Hematopoietic multipotent progenitor cell treated with erythropoietin and hydrocortisone succinate and interleukin-3 and kit ligand, for 6 days (in vitro differentiated cells): ENCODE measurements at regions not wholly inside any gene's neighbourhood (a gene's known extent, or its start where the extent isn't known, plus 50 kb on each side); places are given as distances from the start of the nearest gene placed in this dataset.
A peak's percentile ranks its signal among the peaks of the same experiment; 100 is the strongest.

ENCODE experiments used
- DNase-seq: peaks from one replicate; pipeline ENCODE4 v3.0.0-alpha.2; 2015

GRCh38 chr10:59595593-59595992, 114.1 kb downstream of the SLC16A9 start:
- DNase-seq = no peak

DNA sequence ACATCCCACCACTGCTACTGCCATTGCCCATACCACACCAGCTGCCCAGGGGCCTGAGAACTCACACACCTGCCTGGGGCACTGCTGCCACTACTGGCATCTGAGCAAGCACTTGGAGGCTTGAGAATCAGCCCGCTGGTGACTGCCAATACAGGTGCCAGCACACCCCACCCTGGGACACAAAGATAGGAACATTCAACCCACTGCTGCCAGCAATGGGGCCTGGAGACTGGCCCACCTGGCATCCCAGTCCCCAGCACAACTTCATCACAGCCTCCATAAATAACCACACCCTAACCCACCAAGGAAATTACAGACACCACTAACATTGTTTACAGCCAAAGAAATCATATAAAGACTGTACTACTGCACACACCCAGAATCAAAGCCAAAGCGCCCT, 115.9 kb downstream of the SLC16A9 start:
- no peak for DNase-seq

DNA sequence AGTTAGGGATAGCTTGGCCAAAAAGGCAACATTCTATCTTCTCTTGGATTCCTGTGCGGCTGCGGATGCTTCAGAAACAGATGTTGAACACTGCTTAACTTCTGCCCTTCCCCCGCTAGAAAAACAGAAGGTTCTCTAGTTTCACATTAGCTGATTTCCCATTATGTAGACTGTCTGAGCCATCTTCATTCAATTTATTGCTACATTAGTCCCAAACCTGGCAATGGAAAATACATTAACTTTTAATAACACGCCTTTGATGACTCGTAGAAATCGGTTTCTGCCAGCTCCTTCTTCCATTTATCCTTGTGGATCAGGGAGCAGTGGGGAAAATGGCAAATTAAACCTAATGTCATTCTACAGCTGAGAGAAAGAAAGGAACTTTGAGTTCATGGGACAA, 119.9 kb downstream of the SLC16A9 start:
- DNase-seq = no peak

- DNase-seq = no peak
These were observed 120.9 kb downstream of the SLC16A9 start for GRCh38 chr10:59588791-59589190.

- no peak for DNase-seq
These were observed 121.9 kb downstream of the SLC16A9 start for GRCh38 chr10:59587756-59588140.

DNA sequence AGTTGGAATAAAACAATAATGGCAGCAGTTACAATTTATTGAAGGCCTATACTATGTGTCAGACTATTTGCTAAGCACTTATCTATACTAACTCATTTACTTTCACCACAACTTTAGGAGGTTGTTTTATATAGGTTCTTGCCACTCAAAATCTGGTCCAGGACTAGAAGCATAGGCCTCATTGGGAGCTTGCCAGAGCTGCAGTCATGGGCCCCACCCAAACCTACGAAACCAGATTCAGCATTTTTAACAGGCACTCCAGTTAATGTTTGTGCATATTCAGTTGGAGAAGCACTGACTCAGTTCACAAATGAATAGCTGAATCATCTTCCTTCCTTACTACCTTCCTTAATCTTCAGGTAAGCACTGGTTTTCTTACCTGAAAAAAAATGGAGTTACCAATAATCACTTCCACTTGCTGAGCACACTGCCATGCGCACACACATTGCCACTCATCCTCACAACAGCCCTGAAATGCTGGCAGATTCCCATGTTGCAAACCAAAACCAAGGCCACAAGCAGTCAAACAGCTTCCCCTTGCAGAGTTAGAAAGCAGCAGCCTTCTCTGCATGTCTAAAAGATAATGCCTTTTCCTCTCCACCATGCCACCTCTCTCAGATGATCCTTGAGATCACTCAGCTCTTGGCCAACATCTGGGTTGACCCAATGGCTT, 122.4 kb downstream of the SLC16A9 start:
- no peak for DNase-seq

- no peak for DNase-seq
These were observed 123.2 kb downstream of the SLC16A9 start for GRCh38 chr10:59586407-59586891.

DNA sequence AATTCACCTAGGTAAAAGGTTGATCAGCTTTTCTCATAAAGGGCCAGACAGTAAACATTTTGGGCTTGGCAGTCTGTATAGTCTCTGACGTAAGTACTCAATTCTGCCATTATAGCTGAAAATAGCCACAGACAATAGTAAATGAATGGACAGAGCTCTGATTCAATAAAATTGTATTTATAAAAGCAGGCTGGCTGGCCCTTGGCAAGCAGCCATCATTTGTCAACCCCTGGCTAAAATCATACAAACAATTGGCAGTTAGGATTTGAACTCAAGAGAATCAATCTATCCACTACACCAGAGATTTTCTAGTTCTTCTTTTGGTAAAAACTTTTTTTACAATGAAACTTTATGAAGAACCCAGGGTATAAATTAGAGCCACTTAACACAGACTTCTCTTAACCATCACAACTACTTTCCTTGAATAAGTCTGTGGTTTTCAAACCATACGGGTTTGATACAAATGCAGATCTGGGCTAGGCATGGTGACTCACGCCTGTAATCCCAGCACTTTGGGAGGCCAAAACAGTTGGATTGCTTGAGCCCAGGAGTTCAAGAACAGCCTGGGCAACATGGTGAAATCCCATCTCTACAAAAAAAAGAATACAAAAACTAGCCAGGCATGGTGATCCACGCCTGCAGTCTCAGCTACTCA, 124.5 kb downstream of the SLC16A9 start:
- DNase-seq = no peak

- DNase-seq = no peak
These were observed 126.9 kb downstream of the SLC16A9 start for GRCh38 chr10:59582780-59583179.

GRCh38 chr10:59582058-59582457, 127.6 kb downstream of the SLC16A9 start:
- DNase-seq = no peak

- peak; percentile 11 for DNase-seq
These were observed 129.4 kb downstream of the SLC16A9 start for GRCh38 chr10:59580026-59580863.

- DNase-seq = no peak
These were observed 130.9 kb downstream of the SLC16A9 start for GRCh38 chr10:59578741-59579140.

DNA sequence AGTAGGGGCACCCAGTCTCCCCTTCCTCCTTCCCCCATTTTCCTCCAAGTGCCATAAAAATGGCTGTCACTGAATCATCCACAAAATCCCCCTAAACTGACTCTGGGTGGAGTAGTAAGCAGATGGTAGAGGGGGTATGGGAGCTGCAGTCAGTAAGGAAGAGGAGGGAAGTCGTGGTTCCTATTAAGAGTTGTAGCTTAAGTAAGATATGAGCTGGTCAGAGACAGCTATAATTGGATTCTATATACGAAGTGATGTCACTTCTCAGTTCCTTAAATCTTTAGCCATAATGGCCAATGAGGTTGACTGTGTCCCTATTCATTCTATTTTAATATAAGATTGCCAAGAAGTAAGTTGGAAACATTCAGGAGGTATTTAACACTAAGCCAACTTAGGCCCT, 131.7 kb downstream of the SLC16A9 start:
- DNase-seq = no peak

DNA sequence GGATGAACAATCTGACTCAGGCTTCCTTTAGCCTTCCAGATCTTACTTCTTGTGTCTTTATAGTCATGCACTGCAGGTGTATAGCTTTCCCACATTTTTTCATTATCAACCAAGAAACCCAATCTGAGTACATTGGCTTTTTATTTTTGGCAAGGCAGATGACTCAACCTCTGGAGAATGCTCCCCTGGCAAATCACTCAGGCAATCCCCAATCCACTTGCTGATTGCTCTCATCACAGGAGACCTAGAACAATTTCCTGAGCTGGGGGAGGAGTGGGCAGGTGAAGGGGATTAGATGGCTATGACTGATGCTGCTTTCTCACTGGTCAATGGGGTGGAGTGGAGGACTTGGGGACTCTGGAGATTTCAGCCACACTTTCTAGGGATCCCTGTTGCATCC, 134.4 kb downstream of the SLC16A9 start:
- no peak for DNase-seq

- no peak for DNase-seq
These were observed 146.1 kb downstream of the SLC16A9 start for GRCh38 chr10:59563531-59563930.

- no peak for DNase-seq
These were observed 147.5 kb downstream of the SLC16A9 start for GRCh38 chr10:59562126-59562525.

DNA sequence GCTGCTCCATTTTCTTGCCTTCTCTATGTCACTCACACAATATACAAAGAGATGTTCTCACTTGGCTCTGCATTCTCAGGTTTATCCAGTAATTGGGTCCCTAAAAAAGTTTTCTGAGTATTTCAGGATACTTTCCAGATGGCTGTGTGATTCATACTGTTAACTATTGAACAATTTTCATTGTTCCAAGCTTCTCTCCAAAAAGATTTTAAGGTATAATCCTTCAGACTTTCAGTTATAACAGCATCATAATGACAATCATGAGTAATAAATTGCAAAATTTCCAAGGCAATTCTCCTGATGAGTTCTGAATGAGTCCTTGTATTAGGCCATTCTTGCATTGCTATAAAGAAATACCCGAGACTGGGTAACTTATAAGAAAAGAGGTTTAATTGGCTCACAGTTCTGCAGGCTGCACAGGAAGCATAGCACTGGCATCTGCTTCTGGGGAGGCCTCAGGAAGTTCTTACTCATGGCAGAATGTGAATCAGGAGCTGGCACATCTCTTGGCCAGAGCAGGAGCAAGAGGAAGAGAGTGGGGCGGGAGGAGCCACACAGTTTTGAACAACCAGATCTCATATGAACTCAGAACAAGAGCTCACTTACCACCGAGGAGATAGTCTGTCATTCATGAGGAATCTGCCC, 148.1 kb downstream of the SLC16A9 start:
- DNase-seq = no peak

DNA sequence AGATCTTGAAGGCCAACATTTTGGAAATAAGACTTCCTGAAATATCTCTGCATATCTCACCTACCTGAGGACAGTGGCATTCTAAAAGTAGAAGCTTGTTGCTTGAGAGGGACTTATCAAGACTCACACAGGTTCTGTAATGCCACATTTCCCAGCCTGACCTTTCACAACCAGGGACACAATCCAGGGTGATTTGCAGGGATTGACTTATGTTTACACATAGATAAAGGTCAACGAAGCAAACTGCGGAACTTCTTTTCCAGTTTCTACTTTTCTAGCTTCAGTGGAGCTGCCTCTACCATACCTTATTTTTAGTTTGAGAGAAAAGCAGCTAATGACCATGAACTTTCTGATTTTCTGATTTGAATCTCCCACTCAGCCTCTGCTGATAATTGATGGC, 148.7 kb downstream of the SLC16A9 start:
- no peak for DNase-seq

DNA sequence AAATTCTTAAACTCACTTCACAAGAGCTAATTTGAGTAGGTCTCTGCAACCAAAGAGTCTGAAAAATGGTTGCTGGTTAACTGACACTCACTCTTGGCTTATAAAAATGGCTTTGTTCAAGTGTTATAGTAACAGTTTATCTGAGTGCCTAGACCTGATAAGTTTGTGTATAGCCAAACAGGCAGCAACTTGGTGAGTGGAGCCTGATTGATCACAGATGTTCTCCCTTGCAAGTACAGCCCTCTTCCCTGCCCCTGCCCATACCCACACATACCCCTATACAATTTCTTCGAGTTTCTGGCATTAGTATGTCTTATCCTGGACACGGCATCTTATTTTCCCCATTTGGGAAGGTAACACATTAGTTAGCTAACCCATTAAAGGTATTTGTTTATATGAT, 149.5 kb downstream of the SLC16A9 start:
- DNase-seq = no peak

GRCh38 chr10:59558066-59558465, 151.6 kb downstream of the SLC16A9 start:
- no peak for DNase-seq

DNA sequence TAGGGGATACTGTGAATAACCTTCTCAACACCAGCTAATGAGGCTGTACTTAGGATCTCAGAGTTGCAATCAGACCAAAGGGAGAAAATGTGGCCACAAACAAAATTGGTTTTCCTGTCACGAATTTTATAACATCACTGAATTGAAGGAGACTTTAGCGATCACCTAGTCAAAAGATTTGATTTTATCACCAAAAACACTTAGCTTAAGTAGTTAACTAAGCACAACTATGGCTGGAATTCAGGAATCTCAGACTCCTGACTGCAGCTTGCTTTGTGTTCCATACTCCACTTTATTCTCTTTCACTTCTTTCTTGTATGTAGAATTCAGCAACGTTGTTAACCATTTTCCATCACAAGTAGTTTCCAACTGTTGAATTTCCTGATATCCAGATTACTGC, 152.0 kb downstream of the SLC16A9 start:
- DNase-seq = no peak

- DNase-seq = no peak
These were observed 152.6 kb downstream of the SLC16A9 start for GRCh38 chr10:59557052-59557451.

DNA sequence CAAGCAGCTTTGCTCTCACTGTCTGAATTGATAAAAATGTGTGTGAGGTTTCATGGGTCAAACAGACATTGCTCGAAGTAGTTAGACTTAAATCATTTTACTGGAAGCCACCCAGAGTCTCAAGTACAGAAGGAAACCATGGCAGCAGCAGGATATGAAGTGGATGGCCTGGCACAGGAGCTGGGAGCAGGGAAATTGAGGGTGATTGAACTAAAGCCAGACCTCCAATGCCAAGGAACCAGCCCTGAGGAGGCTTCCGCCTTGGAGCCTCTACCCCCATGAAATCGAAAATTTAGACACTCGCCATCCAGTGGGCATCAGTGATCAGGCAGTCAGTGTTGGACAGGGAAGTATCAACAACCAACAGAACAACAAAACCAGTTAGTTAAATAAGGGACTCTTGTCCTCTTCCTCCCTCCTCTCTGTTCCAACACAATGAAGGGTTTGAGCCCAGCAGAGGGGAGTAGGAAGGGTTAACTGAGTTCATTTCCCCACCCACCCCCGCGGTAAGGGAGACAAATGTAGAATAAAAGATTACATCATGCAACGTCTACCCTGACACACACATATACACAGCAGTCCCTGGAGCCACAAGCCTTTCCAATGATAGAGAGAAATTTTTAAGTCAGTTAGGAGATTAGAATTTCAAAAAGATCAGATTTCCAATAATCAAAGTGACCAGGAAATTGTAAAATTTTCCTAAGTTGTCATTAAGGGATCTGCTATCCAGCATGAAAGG, 156.3 kb downstream of the SLC16A9 start:
- DNase-seq = no peak
